AG09309 (cell line): ENCODE measurements at regions not wholly inside any gene's neighbourhood (a gene's known extent, or its start where the extent isn't known, plus 50 kb on each side); places are given as distances from the start of the nearest gene placed in this dataset.

Experiments used
- DNase-seq: peaks from one replicate; pipeline ENCODE4 v3.0.0-alpha.2; 2010; ENCODE audit warnings: low read depth
- H3K4me3 ChIP-seq: 2 replicates; pipeline ENCODE4 v1.5.1; 2011; ENCODE audit warnings: mild to moderate bottlenecking, low read depth, low read length, moderate library complexity; ENCODE audit not compliant: control insufficient read depth
- TF ChIP-seq, protein P1 (sequence below): IDR thresholded peaks from 2 replicates; pipeline ENCODE4 v1.5.1; 2011; ENCODE audit warnings: mild to moderate bottlenecking, low read depth, low read length, inconsistent platforms; ENCODE audit not compliant: insufficient read depth, control insufficient read depth; ENCODE audit errors: missing control alignments

DNA sequence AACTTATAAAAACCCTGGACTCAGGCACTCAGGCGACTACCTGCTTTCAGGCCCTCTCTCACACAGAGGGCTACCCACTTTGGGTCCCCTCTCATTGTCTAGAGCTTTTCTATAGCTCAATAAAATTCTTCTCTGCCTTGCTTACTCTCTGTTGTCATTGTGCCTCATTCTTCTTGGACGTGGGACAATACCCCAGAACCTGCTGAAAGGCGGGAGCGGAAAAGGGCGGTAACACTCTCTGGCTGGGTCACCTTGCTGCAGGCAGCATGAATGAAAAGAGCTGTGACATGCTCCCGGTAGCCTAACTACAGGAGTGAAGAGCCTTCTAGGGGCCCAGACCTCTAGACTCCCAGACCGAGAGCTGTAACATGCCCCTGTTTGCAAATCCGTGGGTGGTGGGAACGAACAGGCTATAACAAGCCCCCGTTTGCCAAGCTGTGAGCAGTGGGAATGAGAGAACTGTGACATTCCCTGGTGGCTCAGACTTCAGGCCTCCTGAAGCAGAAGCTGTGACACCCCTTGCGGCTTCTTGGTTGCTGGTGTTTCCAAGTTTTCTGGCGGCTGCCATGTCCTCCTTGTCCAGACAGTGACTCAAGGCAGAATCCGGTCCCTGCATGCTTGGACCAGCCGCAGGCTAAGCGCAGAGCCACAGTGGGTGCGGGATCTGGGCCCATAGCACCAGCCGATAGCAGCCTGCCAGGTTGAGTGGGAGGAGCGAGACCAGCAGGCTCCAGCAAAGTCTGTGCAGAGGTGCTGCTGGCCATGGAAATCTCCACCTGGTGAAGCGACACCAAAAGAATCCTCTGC is 684.6 kb downstream of the ARAP2 start:
- H3K4me3 ChIP-seq = no peak overlapping the region
- TF ChIP-seq, protein P1, sequence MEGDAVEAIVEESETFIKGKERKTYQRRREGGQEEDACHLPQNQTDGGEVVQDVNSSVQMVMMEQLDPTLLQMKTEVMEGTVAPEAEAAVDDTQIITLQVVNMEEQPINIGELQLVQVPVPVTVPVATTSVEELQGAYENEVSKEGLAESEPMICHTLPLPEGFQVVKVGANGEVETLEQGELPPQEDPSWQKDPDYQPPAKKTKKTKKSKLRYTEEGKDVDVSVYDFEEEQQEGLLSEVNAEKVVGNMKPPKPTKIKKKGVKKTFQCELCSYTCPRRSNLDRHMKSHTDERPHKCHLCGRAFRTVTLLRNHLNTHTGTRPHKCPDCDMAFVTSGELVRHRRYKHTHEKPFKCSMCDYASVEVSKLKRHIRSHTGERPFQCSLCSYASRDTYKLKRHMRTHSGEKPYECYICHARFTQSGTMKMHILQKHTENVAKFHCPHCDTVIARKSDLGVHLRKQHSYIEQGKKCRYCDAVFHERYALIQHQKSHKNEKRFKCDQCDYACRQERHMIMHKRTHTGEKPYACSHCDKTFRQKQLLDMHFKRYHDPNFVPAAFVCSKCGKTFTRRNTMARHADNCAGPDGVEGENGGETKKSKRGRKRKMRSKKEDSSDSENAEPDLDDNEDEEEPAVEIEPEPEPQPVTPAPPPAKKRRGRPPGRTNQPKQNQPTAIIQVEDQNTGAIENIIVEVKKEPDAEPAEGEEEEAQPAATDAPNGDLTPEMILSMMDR = no peak
- no peak for DNase-seq

GRCh38 chr4:35562861-35563260 is 681.5 kb downstream of the ARAP2 start:
- no peak for DNase-seq
- H3K4me3 ChIP-seq = no peak overlapping the region
- TF ChIP-seq, protein P1 = no peak

- TF ChIP-seq, protein P1 = no peak
- DNase-seq = no peak
- H3K4me3 ChIP-seq = no peak overlapping the region
These were observed 678.7 kb downstream of the ARAP2 start for GRCh38 chr4:35565640-35566039.

DNA sequence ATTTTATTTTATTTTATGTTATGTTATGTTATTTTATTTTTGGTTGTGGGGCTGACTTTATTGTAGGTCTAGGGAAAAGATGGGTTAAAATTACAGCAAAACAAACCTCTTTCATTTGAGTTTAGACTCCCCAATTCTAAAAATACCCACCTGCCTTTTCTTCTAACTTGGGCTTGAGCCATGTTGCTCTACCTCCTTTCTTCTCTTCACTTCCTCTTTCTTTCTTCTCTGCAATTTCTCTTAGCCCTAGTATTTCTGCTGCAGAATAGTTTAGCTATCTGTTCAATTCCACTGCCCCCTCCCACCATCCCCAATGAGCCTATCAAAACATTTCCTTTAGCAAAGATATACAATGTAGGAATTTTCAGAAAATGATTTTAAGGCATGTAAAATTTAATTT is 653.3 kb downstream of the ARAP2 start:
- no peak for DNase-seq
- no peak overlapping the region for H3K4me3 ChIP-seq
- TF ChIP-seq, protein P1 = no peak

DNA sequence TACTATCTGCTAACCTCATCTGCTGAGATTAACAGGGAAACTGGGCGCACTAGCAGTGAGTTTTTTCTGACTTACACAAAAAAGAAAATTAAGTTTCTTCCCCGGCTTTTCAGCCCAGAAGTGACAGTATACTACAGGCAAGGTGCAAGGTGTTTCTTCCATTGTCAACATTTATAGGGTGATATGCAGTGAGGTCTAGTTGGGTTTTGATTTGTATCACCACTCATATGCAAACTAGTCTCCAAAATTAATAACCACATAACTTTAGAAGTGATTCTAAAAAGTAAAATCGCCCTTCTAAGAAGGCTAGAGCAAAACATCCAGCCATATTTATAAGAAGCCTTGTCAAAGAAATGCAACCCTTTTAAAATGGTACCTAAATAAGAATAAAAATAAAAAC is 640.1 kb downstream of the ARAP2 start:
- no peak for DNase-seq
- no peak overlapping the region for H3K4me3 ChIP-seq
- TF ChIP-seq, protein P1 = no peak

- no peak overlapping the region for H3K4me3 ChIP-seq
- DNase-seq = no peak
- TF ChIP-seq, protein P1 = no peak
These were observed 639.6 kb downstream of the ARAP2 start for GRCh38 chr4:35604724-35605123.
